Esophagus squamous epithelium (tissue), 5 donors: ENCODE measurements at regions not wholly inside any gene's neighbourhood (a gene's known extent, or its start where the extent isn't known, plus 50 kb on each side); places are given as distances from the start of the nearest gene placed in this dataset.
"Not testable (repeated sequence)": the region's sequence is repeated elsewhere in the genome, so short reads cannot be mapped to it uniquely, and the experiment has no call there.

ENCODE experiments used
- DNase-seq: peaks from one replicate; lab custom pipeline; 2025; lab: John Stamatoyannopoulos, UW
- H3K27ac ChIP-seq, 4 donors: fragments of 200-600 bp; sonication (generic); one replicate each; pipeline ENCODE4 v1.5.1; 2016 to 2019; ENCODE audit warnings: mild to moderate bottlenecking in 1 of 4
- H3K27me3 ChIP-seq, 4 donors: fragments of 200-600 bp; sonication (generic); 1 replicate in 3 of 4; 2 replicates in 1 of 4; pipeline versions ENCODE4 v1.5.1 to v1.6.0; 2017 to 2021; ENCODE audit warnings: antibody characterized with exemption in 1 of 4
- H3K36me3 ChIP-seq, 3 donors: fragments of 200-600 bp; sonication (generic); one replicate each; pipeline ENCODE4 v1.5.1; 2016 to 2019
- H3K4me1 ChIP-seq, 3 donors: fragments of 200-600 bp; sonication (generic); one replicate each; pipeline ENCODE4 v1.5.1; 2017 to 2019
- H3K4me3 ChIP-seq, 4 donors: fragments of 200-600 bp; sonication (generic); 1 replicate in 3 of 4; 2 replicates in 1 of 4; pipeline ENCODE4 v1.5.1; 2016 to 2019; ENCODE audit warnings: mild to moderate bottlenecking in 2 of 4, moderate library complexity in 1 of 4
- H3K9me3 ChIP-seq, 3 donors: fragments of 200-600 bp; sonication (generic); one replicate each; pipeline ENCODE4 v1.5.1; 2016 to 2019
- CTCF ChIP-seq, 6 experiments: fragments of 450-650 bp in 4 of 6; fragments of 200-600 bp in 2 of 6; sonication (generic) in 2 of 6; IDR thresholded peaks; one replicate each; pipeline ENCODE4 v1.5.1; 2016 to 2019; ENCODE audit warnings: antibody characterized with exemption in 6 of 6, mild to moderate bottlenecking in 4 of 6, moderate library complexity in 4 of 6
- POLR2A ChIP-seq, 4 donors: fragments of 450-650 bp; IDR thresholded peaks; one replicate each; pipeline ENCODE4 v1.6.1; 2017; ENCODE audit warnings: antibody characterized with exemption in 4 of 4, mild to moderate bottlenecking in 4 of 4, moderate library complexity in 3 of 4
- WGBS, 2 donors: methylation state at CpG; one replicate each; pipeline ENCODE4 v1.1.5; 2018; 5-methylcytosine and 5-hydroxymethylcytosine counted together
- intact Hi-C: fragments of 100-400 bp; cut with DNase I; formaldehyde crosslinking; loops from one replicate; pipeline ENCODE4 v1.15.0; 2022
- donor health status: DM: yes; HTN: yes; CAD: no.

- peaks cover 0 to 3% (median 0%) of the 10 kb centered on the region in 3 donors for H3K9me3 ChIP-seq
- H3K27me3 ChIP-seq: no peaks in the 10 kb centered on the region
- no peak for TF ChIP-seq POLR2A (IDR thresholded peaks at IDR 0.05)
- WGBS, 2 donors: 37 to 48% methylated on average over 6 of the region's 6 CpGs
- no peak for DNase-seq
- H3K4me3 ChIP-seq: no peak overlapping the region
- intact Hi-C loops: no loop called here
- H3K4me1 ChIP-seq: no peaks in the 10 kb centered on the region
- no peak overlapping the region for H3K27ac ChIP-seq
- H3K36me3 ChIP-seq: no peaks in the 10 kb centered on the region
Measured at GRCh38 chr11:38900211-38900610, 2302.2 kb upstream of the RAG2 start.

- H3K4me1 ChIP-seq, intact Hi-C loops: not testable (repeated sequence)
Measured at GRCh38 chr11:38894201-38894600, 2296.2 kb upstream of the RAG2 start.

GRCh38 chr11:38884145-38884865, 2286.3 kb upstream of the RAG2 start:
- no peaks in the 10 kb centered on the region for H3K36me3 ChIP-seq
- H3K27me3 ChIP-seq: no peaks in the 10 kb centered on the region
- no peak for TF ChIP-seq CTCF (IDR thresholded peaks at IDR 0.05)
- no peak for TF ChIP-seq POLR2A (IDR thresholded peaks at IDR 0.05)
- H3K4me3 ChIP-seq: no peak overlapping the region
- no peak for DNase-seq
- no peaks in the 10 kb centered on the region for H3K4me1 ChIP-seq
- H3K9me3 ChIP-seq: peaks cover 0 to 3% (median 0%) of the 10 kb centered on the region in 3 donors
- H3K27ac ChIP-seq: no peak overlapping the region
- intact Hi-C loops: no loop called here
- 76 to 81% methylated on average over 6 of the region's 6 CpGs for WGBS, 2 donors

More at GRCh38 chr11:38894201-38894600, 2296.2 kb upstream of the RAG2 start:
- H3K27ac ChIP-seq, DNase-seq, H3K9me3 ChIP-seq, H3K36me3 ChIP-seq, H3K27me3 ChIP-seq, H3K4me3 ChIP-seq: not testable (repeated sequence)
- 87 to 88% methylated on average over 5 to 6 of the region's 6 CpGs for WGBS, 2 donors

GRCh38 chr11:38867338-38867737, 2269.3 kb upstream of the RAG2 start:
- WGBS, 2 donors: 71 to 83% methylated on average over 1 to 3 of the region's 3 CpGs
- H3K27me3 ChIP-seq: no peaks in the 10 kb centered on the region
- H3K36me3 ChIP-seq: no peaks in the 10 kb centered on the region
- no peaks in the 10 kb centered on the region for H3K4me1 ChIP-seq
- H3K27ac ChIP-seq: no peak overlapping the region
- TF ChIP-seq CTCF (IDR thresholded peaks at IDR 0.05) (no peak), POLR2A (IDR thresholded peaks at IDR 0.05) (no peak)
- no peak for DNase-seq
- H3K9me3 ChIP-seq: peaks cover 0 to 29% (median 4%) of the 10 kb centered on the region in 3 donors
- H3K4me3 ChIP-seq: no peak overlapping the region
- intact Hi-C loops: no loop called here

GRCh38 chr11:38865922-38866321, 2267.9 kb upstream of the RAG2 start:
- no peak overlapping the region for H3K27ac ChIP-seq
- H3K27me3 ChIP-seq: no peaks in the 10 kb centered on the region
- 64% methylated on average over 2 of the region's 2 CpGs for WGBS, 2 donors
- no peaks in the 10 kb centered on the region for H3K36me3 ChIP-seq
- intact Hi-C loops: no loop called here
- peaks cover 0 to 29% (median 4%) of the 10 kb centered on the region in 3 donors for H3K9me3 ChIP-seq
- H3K4me3 ChIP-seq: no peak overlapping the region
- TF ChIP-seq CTCF (IDR thresholded peaks at IDR 0.05) (no peak), POLR2A (IDR thresholded peaks at IDR 0.05) (no peak)
- no peak for DNase-seq
- H3K4me1 ChIP-seq: no peaks in the 10 kb centered on the region

GRCh38 chr11:38842991-38843390, 2245.0 kb upstream of the RAG2 start:
- WGBS, 2 donors: 37 to 57% methylated on average over 2 of the region's 2 CpGs
- no peaks in the 10 kb centered on the region for H3K4me1 ChIP-seq
- no peaks in the 10 kb centered on the region for H3K36me3 ChIP-seq
- no peaks in the 10 kb centered on the region for H3K27me3 ChIP-seq
- DNase-seq: no peak
- no peaks in the 10 kb centered on the region for H3K9me3 ChIP-seq
- no peak overlapping the region for H3K4me3 ChIP-seq
- TF ChIP-seq POLR2A (IDR thresholded peaks at IDR 0.05): no peak
- no peak overlapping the region for H3K27ac ChIP-seq
- intact Hi-C loops: no loop called here
